NCI-H1694 (cell line): ENCODE measurements at regions not wholly inside any gene's neighbourhood (a gene's known extent, or its start where the extent isn't known, plus 50 kb on each side); places are given as distances from the start of the nearest gene placed in this dataset.
"Not testable (repeated sequence)": the region's sequence is repeated elsewhere in the genome, so short reads cannot be mapped to it uniquely, and the experiment has no call there.

ENCODE experiments used
- DNase-seq: peaks from one replicate; lab custom pipeline; 2025; lab: John Stamatoyannopoulos, UW

DNA sequence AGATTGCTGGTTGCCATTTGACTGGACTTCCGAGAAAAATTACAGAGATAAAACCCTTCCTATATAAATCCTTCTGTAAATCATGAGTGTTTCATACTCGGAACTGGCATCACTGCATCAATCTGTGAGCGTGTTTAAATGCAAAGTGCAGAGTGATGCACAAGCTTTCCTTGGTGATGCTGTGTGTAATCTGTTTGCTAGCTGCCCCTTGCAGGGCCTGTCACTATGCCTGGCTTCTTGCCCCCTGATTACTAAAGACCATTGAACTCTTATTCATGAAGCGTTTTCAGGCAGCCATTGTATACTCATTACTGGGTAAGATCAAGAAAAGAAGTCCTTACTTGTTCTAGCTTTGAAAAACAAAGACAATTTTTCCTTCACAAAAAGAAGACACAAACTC, 266.9 kb upstream of the FANCL start:
- DNase-seq, result no peak

DNA sequence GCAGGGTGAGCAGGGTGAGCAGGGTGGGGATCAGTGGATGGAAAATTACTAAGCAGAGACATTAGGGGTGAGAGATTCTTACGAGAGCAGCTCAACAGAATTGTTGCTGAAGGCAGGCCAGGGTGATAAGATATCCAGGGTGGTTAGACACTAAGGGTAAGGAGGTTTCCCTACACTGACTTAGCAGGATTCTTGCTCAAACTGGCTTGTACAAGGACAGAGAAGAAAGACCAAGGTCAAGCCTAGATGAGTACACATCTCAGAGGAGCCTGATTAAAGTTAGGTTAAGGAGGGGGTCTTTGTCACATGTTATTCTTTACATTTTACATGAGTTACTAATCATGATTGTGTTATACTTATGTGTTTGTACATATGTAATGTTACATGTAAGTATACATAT, 262.8 kb upstream of the FANCL start:
- DNase-seq, result no peak

DNA sequence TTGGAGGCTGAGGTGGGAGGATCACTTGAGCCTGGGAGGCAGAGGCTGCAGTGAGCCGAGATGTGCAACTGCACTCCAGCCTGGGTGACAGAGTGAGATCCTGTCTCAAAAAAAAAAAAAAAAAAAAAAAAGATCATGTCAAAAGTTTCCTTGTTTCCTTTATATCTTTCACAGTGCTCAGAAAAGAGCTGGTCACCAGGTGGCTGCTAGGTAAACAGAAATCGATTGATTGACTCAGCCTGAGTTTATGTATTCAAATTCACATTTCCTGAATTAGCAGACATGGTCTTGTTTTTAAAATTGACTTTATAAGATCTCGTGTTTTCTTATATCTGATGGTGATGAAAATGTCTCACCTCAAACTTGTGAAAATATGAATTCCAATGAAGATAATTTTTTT, 261.8 kb upstream of the FANCL start:
- no peak for DNase-seq

DNA sequence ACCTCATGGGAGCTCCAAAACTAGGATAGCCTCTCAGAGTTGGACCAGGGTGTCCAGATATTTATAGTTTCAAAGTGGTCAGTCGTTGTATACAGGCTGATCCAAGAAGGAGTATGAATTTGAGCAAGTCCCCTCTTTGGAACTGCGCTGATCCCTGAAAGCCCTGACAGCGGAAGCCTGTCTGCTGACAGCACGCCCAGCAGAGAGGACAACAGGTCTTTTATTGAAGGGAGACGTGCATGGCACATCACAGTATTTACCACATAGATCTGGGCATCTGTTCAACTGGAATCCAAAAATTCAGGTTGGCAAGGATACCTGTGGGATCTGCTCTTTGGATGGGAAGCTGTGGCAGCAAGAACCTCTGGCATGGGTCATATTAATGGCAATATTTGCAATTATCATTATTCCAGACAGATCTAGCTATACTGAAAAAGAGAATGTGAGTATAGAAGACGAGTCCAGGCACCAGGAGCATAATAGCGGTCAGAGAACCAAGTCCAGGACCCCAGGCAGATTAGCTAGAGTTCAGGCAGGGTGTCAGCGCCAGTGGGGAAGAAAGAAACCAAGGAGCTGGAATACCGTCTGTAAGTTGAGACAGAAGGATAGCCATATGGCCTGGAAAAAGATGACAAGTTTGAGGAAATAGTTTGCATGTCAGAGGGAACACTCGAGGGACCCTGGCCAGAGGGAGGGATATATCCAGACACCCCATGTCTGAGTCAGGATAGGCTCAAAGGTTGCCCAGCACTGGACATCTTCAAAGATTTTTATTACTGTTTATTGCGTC, 260.4 kb upstream of the FANCL start:
- DNase-seq, result no peak

DNA sequence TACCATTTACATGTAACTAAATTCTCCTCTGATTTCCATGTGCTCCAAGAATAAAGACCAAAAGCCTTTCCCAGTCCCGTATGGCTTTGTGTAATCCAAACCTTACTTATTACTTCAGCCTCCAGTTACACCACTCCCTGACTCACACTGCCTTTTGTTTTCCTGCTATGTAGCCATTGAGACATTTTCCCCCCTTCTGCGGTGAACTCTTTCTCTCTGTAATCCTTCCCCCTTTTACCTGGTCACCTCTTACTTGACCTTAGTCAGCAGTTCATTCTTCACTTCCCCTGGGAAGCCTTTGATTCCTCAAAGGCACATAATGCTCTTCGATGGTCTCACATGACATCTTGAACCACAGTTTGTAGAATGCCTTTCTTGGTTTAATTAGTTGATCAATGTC, 256.0 kb upstream of the FANCL start:
- no peak for DNase-seq

DNA sequence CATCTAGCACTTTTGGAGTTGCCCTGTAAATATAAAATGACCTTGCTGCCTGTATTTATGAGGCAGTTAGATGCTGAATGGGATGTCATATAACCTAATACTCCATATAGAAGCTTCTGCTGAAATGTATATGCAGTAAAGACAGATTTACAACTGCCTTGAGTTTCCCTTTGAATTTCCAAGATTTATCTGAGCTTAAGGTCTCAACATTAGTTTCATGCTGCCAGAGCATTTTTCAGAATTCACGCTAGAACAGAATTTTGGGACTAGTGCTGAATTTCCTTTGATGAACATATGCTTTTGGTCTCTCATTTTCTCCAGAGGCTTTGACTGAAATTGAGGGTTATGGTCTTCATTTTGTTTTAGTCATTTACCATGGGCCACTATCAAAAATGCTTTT, 254.7 kb upstream of the FANCL start:
- DNase-seq, result no peak

DNA sequence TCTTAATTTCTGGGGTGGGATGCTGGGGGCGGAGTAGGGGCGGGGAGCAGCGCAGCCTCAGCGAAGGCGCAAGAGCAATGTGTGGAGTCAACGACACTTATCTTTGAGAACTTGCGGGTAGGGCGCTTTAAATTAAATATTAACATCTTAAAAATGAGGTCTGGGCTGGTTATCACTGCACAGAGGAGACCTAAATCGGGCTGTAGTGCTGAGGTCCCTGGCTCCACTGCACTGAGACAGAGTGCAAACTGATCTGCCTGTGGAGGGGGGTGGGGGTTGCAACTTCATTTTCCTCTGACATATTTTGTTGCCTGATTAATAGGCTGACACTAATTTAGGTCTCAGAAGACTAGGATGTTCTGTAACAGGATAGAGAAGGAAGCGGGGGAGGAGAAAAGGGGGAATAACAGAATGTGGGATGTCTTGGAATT, 253.0 kb upstream of the FANCL start:
- DNase-seq, result no peak

DNA sequence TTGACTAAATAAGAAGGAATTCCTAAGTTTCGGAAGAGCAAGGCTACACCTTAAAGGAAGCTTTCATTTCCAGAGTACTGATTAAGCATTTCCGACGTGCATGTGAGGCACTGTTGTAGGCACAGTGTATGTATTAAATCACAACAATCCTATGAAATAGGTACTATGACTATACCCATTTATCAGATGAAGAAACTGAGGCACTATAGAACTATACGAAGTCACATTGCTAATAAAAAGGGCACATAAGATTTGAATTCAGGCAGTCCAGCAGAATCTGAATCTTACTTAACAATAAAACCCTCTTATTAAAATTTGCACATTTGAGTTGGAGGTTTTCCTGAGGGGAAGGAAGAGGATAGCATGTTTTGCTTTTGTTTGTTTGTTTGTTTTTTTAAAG, 243.5 kb upstream of the FANCL start:
- DNase-seq, result no peak

DNA sequence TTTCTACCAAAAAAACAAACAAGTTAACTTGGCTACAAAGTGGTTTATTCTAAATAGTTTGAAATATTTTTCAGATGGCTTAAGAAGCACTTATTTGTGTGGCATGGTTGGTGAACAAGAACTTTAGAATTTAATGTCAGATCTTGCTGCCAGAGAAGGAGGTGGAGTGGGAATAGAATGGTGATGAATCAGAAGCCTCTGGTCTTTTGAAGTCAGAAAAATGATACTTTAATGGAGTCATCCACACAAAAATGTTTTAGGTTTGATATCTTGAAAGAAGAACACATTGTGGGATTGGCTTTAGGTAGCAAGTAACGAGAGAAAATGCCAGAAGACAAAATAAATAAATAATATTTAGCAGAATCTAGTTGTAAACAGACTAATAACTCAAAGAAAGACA, 243.1 kb upstream of the FANCL start:
- DNase-seq, result no peak

DNA sequence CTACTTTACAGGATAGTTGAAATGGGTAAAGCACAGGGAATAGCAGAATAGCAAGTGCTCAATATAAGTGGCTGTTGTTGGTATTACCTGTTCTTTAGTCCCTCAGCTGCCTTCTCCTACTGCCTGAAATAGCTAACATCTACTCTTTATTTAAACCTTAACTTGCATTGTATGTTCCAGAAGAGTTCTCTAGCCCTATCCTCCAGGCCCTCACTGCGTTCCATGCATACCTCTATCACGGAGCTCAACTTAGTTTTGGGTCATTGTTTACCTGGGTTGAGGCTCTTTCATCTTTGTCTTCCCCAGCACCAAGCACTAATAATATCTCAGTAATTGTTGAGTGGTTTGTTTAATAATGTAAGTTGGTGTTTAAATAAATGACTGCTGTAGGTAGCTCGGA, 242.2 kb upstream of the FANCL start:
- no peak for DNase-seq

DNA sequence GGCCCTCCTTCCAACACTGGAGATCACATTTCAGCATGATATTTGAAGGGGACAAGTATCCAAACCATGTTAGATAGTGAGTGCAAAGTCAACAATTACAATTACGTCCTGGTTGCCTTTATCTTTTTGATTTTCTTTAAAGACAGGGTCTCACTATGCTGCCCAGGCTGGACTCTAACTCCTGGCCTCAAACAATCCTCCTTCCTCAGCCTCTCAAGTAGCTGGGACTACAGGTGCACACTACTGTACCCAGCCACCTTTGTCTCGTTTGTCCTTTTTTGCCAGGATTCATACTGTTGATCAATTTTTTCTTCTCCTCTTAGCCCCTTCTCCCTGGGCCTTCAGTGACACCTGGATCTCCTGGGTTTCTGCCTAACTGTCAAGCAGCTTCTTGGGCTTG, 240.5 kb upstream of the FANCL start:
- DNase-seq, result no peak

DNA sequence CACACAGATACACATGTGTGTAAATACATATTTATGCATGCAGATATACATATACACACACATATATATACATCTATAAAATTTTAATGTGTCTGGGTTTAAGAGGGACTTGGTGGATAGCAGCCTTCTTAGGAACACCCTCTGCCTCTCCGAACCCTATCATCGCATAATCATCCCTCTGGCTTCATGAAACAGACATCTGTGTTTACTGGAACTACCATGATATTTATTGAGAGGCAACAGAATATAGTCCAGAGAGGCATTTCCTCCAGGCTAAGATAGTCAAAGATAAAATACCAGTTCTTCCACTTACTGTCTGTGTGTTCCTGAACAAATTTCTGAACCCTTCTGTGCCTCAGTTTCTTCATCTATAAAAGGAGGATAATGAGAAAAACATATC, 239.0 kb upstream of the FANCL start:
- no peak for DNase-seq

DNA sequence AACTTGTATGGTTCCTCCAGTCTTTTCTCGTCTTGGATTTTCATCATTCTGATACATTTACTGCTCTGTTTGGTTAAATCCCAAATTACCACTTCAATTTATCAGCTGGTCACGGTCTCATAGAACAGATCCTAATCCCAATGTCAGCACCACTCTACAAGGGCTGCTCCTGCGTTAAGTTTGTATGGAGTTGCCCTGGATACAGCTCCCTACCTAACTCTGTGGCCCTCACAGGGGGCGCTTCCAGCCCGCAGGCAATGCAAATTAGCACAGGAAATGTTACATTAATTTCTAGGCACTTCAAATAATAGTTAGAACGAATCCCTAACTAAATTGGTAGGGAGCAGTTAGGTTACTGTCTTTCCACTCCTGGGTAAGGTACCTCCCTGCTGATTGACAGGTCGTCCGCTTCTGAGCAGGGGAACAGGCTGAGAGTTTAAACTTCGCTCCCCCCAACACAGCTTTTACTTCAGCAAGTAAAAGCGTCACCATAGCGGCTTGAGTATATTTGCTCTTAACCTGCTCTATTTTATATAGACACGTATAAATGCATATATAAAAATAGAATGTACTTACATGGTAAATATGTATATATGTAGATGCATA, 238.5 kb upstream of the FANCL start:
- no peak for DNase-seq

DNA sequence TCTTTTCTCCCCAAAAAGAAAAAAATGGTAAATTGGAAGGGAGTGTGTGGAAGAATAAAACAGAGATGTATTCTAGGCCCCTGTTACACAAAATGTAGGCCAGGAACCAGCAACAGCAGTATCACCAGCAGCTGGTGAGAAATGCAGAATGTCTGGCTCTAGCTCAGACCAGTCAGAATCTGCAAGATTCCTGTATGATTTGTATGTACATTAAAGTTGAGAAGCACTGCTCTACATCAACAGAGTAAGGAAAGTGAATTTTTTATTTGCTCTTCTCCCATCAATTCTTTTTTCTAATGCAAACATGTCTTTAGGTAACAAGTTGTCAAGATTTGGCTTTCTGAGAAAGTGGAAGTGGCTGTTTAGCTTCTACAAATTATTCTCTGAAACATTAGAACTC, 235.4 kb upstream of the FANCL start:
- no peak for DNase-seq

DNA sequence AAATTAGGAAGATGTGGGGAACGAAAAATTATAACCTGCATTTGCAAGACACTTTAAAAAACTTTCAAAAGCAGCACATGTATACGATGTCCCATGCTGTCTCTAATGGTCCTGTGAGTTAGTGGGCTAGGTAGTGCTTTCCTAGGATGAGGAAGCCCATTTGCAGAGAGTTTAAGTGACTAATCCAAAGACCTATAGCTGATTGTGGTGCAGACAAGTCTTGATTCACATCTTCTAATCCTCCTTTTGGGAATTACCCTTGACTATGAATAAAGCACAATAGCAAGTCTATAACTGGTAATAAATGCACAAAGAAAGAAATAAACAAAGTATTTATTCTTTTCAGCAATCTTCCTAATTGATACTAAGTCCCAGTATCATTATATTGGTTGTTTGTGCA, 234.6 kb upstream of the FANCL start:
- DNase-seq, result no peak

DNA sequence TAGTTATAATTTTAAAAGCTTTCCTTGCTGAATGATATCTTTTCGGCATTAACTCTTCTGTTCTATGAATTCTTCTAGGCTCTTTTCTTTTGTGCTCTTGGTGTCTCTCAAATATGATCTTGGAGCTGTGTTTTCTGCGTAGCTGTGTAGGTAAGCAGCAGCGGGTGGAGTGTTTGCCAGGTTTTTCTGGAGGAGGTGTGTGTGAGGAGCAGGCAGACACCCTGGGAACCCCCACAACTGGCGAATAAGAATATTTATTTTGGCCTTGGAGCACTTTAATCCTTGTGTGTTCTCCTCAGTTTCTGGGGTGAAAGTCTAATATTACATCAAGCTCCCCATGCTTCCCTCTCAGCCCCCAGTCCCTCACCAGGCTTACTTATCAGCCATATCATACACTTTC, 232.0 kb upstream of the FANCL start:
- no peak for DNase-seq

DNA sequence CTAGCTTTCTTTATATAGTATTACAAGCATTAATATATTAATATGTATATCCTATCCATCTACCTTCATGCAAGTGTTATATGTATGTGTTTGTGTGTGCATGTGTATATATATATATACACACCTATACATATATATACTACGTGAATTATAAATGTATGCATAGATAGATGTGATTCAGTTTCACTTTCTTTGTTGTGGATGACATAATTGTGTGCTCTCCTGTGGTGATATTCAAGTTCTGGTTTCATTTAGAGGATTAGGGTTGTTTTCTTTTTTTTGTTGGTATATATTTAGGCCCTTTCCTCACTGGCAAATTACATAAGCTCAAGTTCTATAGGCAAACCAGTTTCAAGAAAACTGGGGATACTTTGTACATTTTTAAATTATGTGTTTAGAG, 225.7 kb upstream of the FANCL start:
- DNase-seq, result no peak

DNA sequence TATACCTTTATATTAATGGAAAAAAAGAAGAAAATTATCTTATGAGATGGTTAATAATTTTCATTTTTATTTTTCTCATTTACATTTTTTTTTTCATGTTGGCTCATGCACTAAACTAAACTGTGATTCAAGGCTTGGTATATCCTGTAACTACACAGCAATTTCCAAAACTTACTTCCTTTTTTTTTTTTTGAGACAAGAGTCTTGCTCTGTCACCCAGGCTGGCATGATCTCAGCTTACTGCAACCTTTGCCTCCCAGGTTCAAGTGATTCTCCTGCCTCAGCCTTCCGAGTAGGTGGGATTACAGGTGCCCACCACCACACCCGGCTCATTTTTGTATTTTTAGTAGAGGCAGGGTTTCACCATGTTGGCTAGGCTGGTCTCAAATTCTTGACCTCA, 224.9 kb upstream of the FANCL start:
- not testable (repeated sequence) for DNase-seq

DNA sequence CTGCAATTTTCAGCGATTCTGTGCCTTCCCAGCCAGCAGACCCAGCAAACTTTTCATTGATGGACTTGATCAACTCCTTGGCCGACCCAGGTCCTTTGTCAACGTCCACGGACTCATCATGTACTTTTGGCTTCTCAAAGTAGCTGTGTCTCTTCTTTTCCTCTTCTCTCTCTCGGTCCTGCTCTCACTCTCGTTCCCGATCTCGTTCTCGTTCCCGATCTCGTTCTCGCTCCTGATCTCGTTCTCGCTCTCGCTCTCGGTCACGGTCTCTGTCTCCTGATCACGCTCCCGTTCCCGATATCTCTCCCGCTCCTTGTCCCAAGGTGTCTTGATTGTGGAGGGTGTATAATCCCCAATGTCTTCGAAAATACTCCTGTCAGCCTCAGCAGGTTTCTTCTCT, 219.5 kb upstream of the FANCL start:
- no peak for DNase-seq

DNA sequence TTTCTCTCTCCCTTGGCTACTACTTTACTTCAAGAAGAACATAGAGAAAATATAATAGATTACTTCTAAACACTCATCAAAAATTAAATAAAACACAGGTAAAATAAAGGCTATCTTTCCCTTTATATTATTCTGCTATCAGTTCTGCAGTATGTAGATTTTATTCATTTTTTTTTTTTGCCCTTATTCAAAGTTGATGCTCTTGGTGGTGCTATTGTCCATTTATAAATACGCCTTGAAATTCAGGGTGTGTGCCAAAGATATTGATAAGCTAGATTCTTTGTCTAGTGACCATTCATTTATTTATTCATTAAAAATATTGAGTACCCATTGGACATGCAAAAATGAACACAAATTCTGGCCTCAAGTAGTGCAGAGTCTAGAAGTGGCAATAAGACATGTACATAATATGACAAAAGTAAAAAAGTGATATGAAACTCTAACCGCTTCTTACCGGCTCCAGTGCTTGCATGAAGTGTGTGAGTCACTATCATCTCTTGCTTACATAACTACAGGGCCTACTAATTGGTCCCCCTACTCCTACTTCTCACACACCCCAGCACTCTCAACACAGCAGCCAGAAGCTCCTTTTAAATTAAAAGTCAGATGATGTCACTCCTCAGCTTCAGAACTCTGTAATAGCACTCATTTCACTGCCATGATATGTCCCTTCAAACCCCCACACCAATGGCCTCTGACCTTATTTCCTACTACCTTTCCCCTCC, 208.3 kb upstream of the FANCL start:
- DNase-seq, result no peak

DNA sequence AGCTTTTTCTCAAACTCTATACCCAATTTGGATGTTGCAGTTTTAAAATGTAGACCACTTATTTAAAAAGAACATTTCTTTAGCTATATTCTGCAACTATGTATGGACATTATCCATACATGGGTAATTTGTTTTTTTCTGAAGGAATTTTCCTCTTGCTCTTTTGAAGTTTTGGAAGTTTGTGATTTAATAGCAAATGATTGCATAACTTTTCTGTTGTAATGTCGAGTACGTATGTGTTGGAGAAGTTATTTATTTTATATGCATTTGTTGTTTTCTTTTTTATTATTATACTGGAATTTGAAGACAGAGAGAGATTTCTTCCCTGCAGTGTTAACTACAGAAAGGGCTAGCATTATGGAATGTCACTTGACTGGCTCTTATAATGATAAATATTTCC, 207.7 kb upstream of the FANCL start:
- DNase-seq, result no peak

DNA sequence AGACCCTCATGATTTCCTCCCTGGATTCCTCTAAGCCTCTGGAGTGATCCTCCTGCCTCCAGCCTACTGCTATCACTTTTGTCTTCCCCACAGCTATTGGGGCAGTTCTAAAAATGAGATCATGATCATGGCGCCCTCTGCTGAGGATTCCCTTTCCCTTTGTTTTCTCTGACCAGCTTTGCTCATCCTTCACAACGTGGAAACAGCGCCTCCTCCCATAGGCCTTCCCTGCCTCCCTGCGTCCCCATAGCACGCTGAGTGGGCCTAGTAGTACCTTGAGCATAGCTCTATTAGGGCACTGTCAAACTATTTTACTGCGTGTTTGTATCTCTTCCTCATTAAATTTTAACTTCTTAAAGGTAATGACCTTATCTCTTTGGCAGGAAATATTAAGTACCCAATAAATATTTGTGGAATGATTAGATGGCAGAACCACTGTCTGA, 207.0 kb upstream of the FANCL start:
- peak; percentile 96 for DNase-seq

DNA sequence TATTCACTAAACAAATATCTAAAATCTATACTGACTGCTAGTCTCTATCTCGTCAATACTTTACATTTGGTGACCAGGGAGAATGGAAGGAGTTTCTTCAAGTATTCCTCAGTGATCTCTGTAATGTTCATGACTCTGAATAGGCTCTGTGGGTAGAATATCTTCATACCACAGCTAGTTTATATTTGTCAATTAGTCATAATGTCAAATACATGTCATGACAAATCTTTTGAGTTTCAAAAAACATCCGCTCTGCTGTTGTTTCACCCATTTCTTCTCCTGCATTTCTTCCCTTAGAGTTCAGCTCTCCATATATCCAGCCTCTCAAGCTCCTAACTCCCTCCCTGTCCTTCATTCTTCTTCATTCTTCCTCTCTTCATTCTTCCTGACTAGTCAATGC, 206.5 kb upstream of the FANCL start:
- DNase-seq, result no peak
